ENCODE measurements at regions not wholly inside any gene's neighbourhood (a gene's known extent, or its start where the extent isn't known, plus 50 kb on each side); places are given as distances from the start of the nearest gene placed in this dataset.

- no peak for DNase-seq
Measured at GRCh38 chr11:31895926-31896325, 84.8 kb upstream of the PAX6 start.

GRCh38 chr11:31887180-31887579 is 76.1 kb upstream of the PAX6 start:
- no peak for DNase-seq

- no peak for DNase-seq
Measured at GRCh38 chr11:31884080-31884479, 73.0 kb upstream of the PAX6 start.

- no peak for DNase-seq
Measured at GRCh38 chr11:31883435-31883834, 72.3 kb upstream of the PAX6 start.

GRCh38 chr11:31882951-31883392 is 71.8 kb upstream of the PAX6 start:
- no peak for DNase-seq

GRCh38 chr11:31881825-31882224 is 70.7 kb upstream of the PAX6 start:
- DNase-seq, result no peak

- no peak for DNase-seq
Measured at GRCh38 chr11:31879681-31880080, 68.6 kb upstream of the PAX6 start.

GRCh38 chr11:31877863-31878262 is 66.7 kb upstream of the PAX6 start:
- DNase-seq, result no peak

GRCh38 chr11:31877083-31877482 is 66.0 kb upstream of the PAX6 start:
- DNase-seq, result no peak

GRCh38 chr11:31875866-31876560 is 64.9 kb upstream of the PAX6 start:
- DNase-seq, result no peak

- no peak for DNase-seq
Measured at GRCh38 chr11:31874631-31875191, 63.6 kb upstream of the PAX6 start.

- DNase-seq, result no peak
Measured at GRCh38 chr11:31873124-31873523, 62.0 kb upstream of the PAX6 start.

- no peak for DNase-seq
Measured at GRCh38 chr11:31872076-31872443, 60.9 kb upstream of the PAX6 start.

- DNase-seq, result no peak
Measured at GRCh38 chr11:31871310-31872075, 60.4 kb upstream of the PAX6 start.

GRCh38 chr11:31870609-31871309 is 59.6 kb upstream of the PAX6 start:
- peak; percentile 21 for DNase-seq

- DNase-seq, result no peak
Measured at GRCh38 chr11:31869986-31870385, 58.9 kb upstream of the PAX6 start.

- DNase-seq, result no peak
Measured at GRCh38 chr11:31865606-31866300, 54.6 kb upstream of the PAX6 start.

GRCh38 chr11:31863170-31863832 is 52.2 kb upstream of the PAX6 start:
- DNase-seq, result no peak

GRCh38 chr11:31861011-31861410 is 49.9 kb upstream of the PAX6 start:
- DNase-seq, result no peak

All from activated CD4-positive, alpha-beta T cell treated with anti-CD3 and anti-CD28 coated beads, Interleukin-10, Interleukin-2, amounts not matched to agents 100 ng/mL and 50 ng/mL, durations not matched to agents 16 hours and 8 hours (primary cell).